GM12878 (cell line): ENCODE measurements at regions not wholly inside any gene's neighbourhood (a gene's known extent, or its start where the extent isn't known, plus 50 kb on each side); places are given as distances from the start of the nearest gene placed in this dataset.

Experiments used
- BCL11A ChIP-seq: IDR thresholded peaks from 2 replicates; pipeline ENCODE4 v1.6.1; 2011; ENCODE audit warnings: low read depth, low read length
- KLF5 ChIP-seq: fragments of 450-650 bp; IDR thresholded peaks from 2 replicates; pipeline ENCODE4 v1.6.1; 2014; ENCODE audit warnings: mild to moderate bottlenecking; ENCODE audit not compliant: partially characterized antibody
- PAX8 ChIP-seq: fragments of 450-650 bp; IDR thresholded peaks from 2 replicates; pipeline ENCODE4 v1.6.1; 2017; ENCODE audit warnings: mild to moderate bottlenecking, moderate library complexity
- REST ChIP-seq: IDR thresholded peaks from 2 replicates; pipeline ENCODE4 v1.6.1; 2012; ENCODE audit warnings: mild to moderate bottlenecking, low read depth, low read length
- TCF7 ChIP-seq: IDR thresholded peaks from 2 replicates; pipeline ENCODE4 v1.6.1; 2014; ENCODE audit warnings: antibody characterized with exemption, borderline replicate concordance
- ZNF687 ChIP-seq: fragments of 450-650 bp; IDR thresholded peaks from 2 replicates; pipeline ENCODE4 v1.6.1; 2017; ENCODE audit warnings: mild to moderate bottlenecking, moderate library complexity

GRCh38 chr10:2733278-2733963 lies 333.9 kb upstream of the PFKP start (continued):
- TF ChIP-seq REST (no peak), TCF7 (no peak), PAX8 (no peak), KLF5 (no peak), ZNF687 (no peak), BCL11A (no peak)
